ENCODE measurements at regions not wholly inside any gene's neighbourhood (a gene's known extent, or its start where the extent isn't known, plus 50 kb on each side); places are given as distances from the start of the nearest gene placed in this dataset.

- TF ChIP-seq ZNF462 (CRISPR knock-in tag; IDR thresholded peaks at IDR 0.05): no peak
- no peak for TF ChIP-seq POLR2AphosphoS5 (IDR thresholded peaks at IDR 0.05; ENCODE audit: low read depth)
- TF ChIP-seq STAT1 (IDR thresholded peaks at IDR 0.05; ENCODE audit: unreplicated experiment): no peak
- no peak for TF ChIP-seq ZNF331 (CRISPR knock-in tag; IDR thresholded peaks at IDR 0.05; ENCODE audit: low read depth)
These were observed 576.3 kb downstream of the PCDH19 start (continued) for GRCh38 chrX:99833821-99834220.

GRCh38 chrX:99820197-99820596, 589.9 kb downstream of the PCDH19 start:
- DNase-seq (ENCODE audit: low spot score) (no peak), ATAC-seq (no peak)
- H3K27me3 ChIP-seq (ENCODE audit: insufficient read depth): no peaks in the 10 kb centered on the region
- H3F3A ChIP-seq (replicated peaks; ENCODE audit: low read depth): no peaks in the 10 kb centered on the region
- H3K4me2 ChIP-seq: no peak overlapping the region
- Mint-ChIP-seq H3K27me3 (ENCODE audit: insufficient read depth, low read depth, poor library complexity) (peaks cover 2% of the 10 kb centered on the region), H3K9me3 (no peaks in the 10 kb centered on the region; the same call in 2 of the 3 replicates), H3K4me1 (no peaks in the 10 kb centered on the region), H3K4me3 (no peak overlapping the region), H3K27ac (no peak overlapping the region), H3K36me3 (ENCODE audit: low read depth) (no peaks in the 10 kb centered on the region)
- H3K4me3 ChIP-seq: no peak overlapping the region
- no peaks in the 10 kb centered on the region for H3K36me3 ChIP-seq (ENCODE audit: insufficient read depth)
- H4K20me1 ChIP-seq (replicated peaks; ENCODE audit: insufficient read depth): no peaks in the 10 kb centered on the region
- H2AFZ ChIP-seq: no peak overlapping the region
- no peaks in the 10 kb centered on the region for H3K9me2 ChIP-seq (ENCODE audit: insufficient read depth)
- H3K4me1 ChIP-seq (ENCODE audit: insufficient read depth): no peaks in the 10 kb centered on the region
- no peaks in the 10 kb centered on the region for H3K79me2 ChIP-seq (replicated peaks; ENCODE audit: insufficient read depth)
- no peak overlapping the region for H3K27ac ChIP-seq (ENCODE audit: low read depth)
- TF ChIP-seq EZH2 (IDR thresholded peaks at IDR 0.05; ENCODE audit: low read depth, unreplicated experiment) (no peak), POLR2AphosphoS5 (IDR thresholded peaks at IDR 0.05; ENCODE audit: low read depth) (no peak), STAT1 (IDR thresholded peaks at IDR 0.05; ENCODE audit: unreplicated experiment) (no peak), ZNF331 (CRISPR knock-in tag; IDR thresholded peaks at IDR 0.05; ENCODE audit: low read depth) (no peak), ZNF462 (CRISPR knock-in tag; IDR thresholded peaks at IDR 0.05) (no peak)
- TF ChIP-seq, protein P1, sequence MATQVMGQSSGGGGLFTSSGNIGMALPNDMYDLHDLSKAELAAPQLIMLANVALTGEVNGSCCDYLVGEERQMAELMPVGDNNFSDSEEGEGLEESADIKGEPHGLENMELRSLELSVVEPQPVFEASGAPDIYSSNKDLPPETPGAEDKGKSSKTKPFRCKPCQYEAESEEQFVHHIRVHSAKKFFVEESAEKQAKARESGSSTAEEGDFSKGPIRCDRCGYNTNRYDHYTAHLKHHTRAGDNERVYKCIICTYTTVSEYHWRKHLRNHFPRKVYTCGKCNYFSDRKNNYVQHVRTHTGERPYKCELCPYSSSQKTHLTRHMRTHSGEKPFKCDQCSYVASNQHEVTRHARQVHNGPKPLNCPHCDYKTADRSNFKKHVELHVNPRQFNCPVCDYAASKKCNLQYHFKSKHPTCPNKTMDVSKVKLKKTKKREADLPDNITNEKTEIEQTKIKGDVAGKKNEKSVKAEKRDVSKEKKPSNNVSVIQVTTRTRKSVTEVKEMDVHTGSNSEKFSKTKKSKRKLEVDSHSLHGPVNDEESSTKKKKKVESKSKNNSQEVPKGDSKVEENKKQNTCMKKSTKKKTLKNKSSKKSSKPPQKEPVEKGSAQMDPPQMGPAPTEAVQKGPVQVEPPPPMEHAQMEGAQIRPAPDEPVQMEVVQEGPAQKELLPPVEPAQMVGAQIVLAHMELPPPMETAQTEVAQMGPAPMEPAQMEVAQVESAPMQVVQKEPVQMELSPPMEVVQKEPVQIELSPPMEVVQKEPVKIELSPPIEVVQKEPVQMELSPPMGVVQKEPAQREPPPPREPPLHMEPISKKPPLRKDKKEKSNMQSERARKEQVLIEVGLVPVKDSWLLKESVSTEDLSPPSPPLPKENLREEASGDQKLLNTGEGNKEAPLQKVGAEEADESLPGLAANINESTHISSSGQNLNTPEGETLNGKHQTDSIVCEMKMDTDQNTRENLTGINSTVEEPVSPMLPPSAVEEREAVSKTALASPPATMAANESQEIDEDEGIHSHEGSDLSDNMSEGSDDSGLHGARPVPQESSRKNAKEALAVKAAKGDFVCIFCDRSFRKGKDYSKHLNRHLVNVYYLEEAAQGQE (IDR thresholded peaks at IDR 0.05; ENCODE audit: unreplicated experiment): no peak

Data from GM23338 (cell line).